GM12873 (cell line): ENCODE measurements at regions not wholly inside any gene's neighbourhood (a gene's known extent, or its start where the extent isn't known, plus 50 kb on each side); places are given as distances from the start of the nearest gene placed in this dataset.

Source experiments
- CTCF ChIP-seq: IDR thresholded peaks from 2 replicates; pipeline ENCODE4 v1.5.1; 2012; ENCODE audit warnings: low read depth, mild to moderate bottlenecking, moderate library complexity, low read length, control low read depth; ENCODE audit not compliant: insufficient read depth; ENCODE audit errors: missing control alignments

GRCh38 chr2:20499387-20499786, 52.5 kb downstream of the RHOB start:
- TF ChIP-seq CTCF = no peak

DNA sequence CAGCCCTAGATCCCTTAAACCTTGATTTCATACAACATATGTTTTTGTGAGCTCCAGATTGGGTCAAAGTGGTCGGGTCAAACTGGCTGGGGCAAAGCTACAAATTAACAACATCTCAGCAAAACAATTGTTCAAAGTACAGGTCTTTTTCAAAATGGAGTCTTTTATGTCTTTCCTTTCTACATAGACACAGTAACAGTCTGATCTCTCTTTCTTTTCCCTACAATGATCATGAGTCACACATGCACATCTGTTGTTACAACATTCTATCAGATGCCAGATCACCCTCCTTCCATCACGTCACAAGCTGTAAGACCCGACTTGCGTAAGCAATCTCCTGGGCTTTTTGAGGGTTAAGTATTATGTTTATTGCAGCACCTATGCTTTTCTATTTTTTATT, 55.1 kb downstream of the RHOB start:
- TF ChIP-seq CTCF = no peak

DNA sequence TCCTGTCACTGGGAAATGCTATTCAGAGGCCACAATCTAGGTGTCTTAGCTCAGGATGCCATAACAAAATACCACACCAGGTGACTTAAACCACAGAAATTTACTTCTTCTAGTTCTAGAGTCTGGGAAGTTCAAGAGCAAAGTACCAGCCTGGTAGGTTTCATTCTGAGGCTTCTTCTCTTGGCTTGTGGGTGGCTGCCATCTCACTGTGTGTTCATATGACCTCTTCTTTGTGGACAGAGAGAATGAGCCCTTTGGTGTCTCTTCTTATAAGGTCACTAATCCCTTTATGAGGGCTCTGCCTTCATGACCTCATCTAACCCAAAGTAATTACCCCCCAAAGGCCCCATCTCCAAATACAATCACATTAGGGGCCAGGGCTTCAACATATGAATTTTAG, 57.3 kb downstream of the RHOB start:
- TF ChIP-seq CTCF = no peak

- no peak for TF ChIP-seq CTCF
Observed at GRCh38 chr2:20506201-20506685, 59.4 kb downstream of the RHOB start.

- no peak for TF ChIP-seq CTCF
Observed at GRCh38 chr2:20507166-20507692, 60.4 kb downstream of the RHOB start.

DNA sequence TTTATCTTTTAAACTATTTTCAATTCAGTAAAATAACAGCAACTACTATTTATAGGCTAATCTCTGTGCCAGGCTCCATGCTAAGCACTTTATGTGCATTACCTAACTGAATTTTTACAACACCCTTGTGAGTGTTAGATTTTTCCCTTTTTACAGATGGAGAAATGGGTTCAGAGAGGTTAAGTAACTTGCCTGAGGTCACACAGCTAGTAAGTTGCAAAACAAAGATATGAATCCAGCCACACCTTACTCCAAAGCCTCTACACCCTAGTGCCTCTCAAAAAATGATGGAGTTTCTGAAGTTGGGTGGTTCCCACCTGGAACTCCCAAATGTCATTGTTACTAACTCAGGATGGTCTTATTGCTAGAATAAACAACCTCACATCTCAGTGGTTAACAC, 60.8 kb downstream of the RHOB start:
- TF ChIP-seq CTCF = no peak

DNA sequence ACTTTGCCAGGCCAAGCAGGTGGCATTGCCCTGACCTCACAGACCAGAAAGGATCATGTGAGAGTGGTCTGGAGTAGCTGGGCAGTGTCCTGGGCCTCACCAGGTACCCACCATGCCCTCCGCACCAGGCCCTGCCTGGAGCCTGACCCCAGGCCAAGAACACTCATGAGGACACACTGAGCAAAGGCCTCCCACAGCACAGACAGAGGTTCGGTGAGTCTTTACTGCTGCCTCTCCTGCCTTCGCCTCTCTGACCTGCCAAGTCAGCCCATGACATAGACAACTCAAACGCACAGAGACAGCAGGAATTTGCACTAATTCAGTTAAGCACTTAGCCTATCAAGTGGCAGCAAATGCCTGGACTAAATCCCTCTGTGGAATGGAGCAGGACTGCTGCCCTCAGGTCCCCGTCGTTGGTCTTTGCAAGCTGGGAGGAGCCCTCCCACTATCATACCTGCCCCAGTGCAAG, 62.5 kb downstream of the RHOB start:
- TF ChIP-seq CTCF = no peak
